A673 (cell line): ENCODE measurements at regions not wholly inside any gene's neighbourhood (a gene's known extent, or its start where the extent isn't known, plus 50 kb on each side); places are given as distances from the start of the nearest gene placed in this dataset.

Experiments
- CTCF ChIP-seq: fragments of 300-800, 200-600 bp; sonication (generic); conservative IDR thresholded peaks from 2 replicates; pipeline ENCODE4 v1.5.1; 2017; ENCODE audit warnings: low read depth, mild to moderate bottlenecking, antibody characterized with exemption, low read length, moderate library complexity, mixed read lengths
- EZH2 ChIP-seq: fragments of 200-600 bp; sonication (generic); IDR thresholded peaks from 2 replicates; pipeline ENCODE4 v1.6.1; 2017; ENCODE audit warnings: borderline replicate concordance, low read depth, mild to moderate bottlenecking, mixed read lengths, antibody characterized with exemption, low read length; ENCODE audit not compliant: poor library complexity, severe bottlenecking

DNA sequence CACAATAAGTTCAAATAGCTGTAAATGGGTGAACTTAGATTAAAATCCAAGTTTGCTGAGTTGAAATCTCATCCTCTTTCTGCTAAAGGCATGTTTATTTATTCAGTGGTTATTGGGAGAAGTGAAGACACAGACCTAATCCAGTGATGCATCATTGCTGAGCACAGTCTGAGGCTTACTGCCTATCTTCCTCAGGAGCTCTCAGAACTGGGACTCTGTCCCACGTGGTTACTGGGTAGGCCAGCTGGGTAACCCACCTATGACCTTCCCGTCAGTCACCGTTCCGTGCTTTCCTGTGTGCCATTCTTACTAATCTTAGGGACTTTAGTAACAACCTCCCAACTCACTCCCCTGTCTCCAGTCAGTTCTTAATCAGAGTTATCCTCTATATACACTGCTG, 226.8 kb upstream of the ATP10B start:
- TF ChIP-seq CTCF (no peak), EZH2 (no peak)
